GM12875 (cell line): ENCODE measurements at regions not wholly inside any gene's neighbourhood (a gene's known extent, or its start where the extent isn't known, plus 50 kb on each side); places are given as distances from the start of the nearest gene placed in this dataset.
"Not testable (repeated sequence)": the region's sequence is repeated elsewhere in the genome, so short reads cannot be mapped to it uniquely, and the experiment has no call there.

Experiments
- H3K4me3 ChIP-seq: one replicate; pipeline ENCODE4 v1.5.1; 2011; ENCODE audit warnings: low read depth, low read length, control low read depth
- TF ChIP-seq, protein P1 (sequence below): IDR thresholded peaks from 2 replicates; pipeline ENCODE4 v1.5.1; 2011; ENCODE audit warnings: low read depth, mild to moderate bottlenecking, control low read depth, inconsistent platforms, low read length, moderate library complexity, borderline replicate concordance; ENCODE audit not compliant: insufficient read depth

DNA sequence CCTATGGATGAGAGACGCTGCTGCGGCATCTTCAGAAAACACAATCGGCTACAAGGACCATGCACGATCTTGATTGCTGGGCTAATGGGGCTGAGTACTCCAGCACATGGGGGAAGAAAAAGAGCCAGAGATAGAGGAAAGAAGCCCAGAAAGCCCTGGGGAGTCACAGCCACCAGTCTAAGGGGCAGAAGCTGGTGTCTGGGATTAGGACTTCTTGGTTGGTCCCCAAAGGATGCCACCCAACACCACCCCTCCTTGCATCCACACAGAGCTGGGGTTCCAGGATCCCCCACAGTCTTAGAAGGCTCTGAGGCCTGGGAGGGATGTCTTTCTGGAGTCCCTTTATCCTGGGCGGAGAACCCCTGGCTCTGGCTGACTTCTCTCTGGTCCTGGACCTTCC lies 98.4 kb upstream of the TARDBP start:
- no peak overlapping the region for H3K4me3 ChIP-seq
- TF ChIP-seq, protein P1, sequence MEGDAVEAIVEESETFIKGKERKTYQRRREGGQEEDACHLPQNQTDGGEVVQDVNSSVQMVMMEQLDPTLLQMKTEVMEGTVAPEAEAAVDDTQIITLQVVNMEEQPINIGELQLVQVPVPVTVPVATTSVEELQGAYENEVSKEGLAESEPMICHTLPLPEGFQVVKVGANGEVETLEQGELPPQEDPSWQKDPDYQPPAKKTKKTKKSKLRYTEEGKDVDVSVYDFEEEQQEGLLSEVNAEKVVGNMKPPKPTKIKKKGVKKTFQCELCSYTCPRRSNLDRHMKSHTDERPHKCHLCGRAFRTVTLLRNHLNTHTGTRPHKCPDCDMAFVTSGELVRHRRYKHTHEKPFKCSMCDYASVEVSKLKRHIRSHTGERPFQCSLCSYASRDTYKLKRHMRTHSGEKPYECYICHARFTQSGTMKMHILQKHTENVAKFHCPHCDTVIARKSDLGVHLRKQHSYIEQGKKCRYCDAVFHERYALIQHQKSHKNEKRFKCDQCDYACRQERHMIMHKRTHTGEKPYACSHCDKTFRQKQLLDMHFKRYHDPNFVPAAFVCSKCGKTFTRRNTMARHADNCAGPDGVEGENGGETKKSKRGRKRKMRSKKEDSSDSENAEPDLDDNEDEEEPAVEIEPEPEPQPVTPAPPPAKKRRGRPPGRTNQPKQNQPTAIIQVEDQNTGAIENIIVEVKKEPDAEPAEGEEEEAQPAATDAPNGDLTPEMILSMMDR = no peak

DNA sequence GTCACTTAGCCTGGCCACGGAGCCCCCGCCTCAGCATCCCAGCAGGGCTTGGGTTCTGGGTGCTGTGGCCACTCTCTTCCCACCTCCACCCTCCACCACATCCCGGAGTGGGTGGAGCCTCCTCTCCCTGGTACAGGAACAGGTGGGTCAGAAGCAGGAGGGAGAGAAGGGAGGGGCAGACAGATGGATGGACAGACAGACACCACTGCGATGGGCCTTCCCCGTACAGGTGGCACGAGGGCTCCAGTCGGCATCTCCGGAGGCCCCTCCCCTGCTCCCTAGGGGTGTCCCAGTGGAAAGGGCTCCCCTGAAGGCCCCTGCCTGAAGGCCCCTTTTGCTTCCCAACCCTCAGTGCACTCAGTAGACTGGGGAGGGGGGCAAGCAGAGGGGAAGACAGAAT lies 96.9 kb upstream of the TARDBP start:
- TF ChIP-seq, protein P1 = no peak
- H3K4me3 ChIP-seq = no peak overlapping the region

DNA sequence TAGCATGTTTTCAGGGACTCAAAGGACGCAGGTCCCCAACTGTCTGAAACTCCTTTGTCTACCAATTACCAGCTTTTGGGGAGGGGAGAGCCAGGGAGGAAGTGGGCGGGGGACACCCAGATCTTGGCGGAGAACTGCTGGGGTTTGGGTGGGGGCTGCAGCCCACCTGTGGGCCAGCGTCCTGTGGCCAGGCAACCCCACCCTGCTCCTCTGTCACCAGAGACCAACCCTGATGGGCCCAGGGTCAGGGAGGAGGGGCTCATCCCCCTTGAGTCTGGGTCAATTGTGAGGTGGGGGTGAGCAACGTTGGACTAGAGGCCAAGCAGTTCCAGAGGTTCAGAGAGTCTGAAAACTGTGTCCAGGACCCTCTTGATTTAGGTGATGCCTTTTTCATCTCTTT lies 96.1 kb upstream of the TARDBP start:
- TF ChIP-seq, protein P1 = no peak
- H3K4me3 ChIP-seq = no peak overlapping the region

- TF ChIP-seq, protein P1 = no peak
- H3K4me3 ChIP-seq = no peak overlapping the region
Observed at GRCh38 chr1:10916991-10917390, 95.5 kb upstream of the TARDBP start.

GRCh38 chr1:10917513-10918454 lies 94.7 kb upstream of the TARDBP start:
- TF ChIP-seq, protein P1 = no peak
- no peak overlapping the region for H3K4me3 ChIP-seq

GRCh38 chr1:10918531-10918930 lies 93.9 kb upstream of the TARDBP start:
- TF ChIP-seq, protein P1 = no peak
- H3K4me3 ChIP-seq = no peak overlapping the region

DNA sequence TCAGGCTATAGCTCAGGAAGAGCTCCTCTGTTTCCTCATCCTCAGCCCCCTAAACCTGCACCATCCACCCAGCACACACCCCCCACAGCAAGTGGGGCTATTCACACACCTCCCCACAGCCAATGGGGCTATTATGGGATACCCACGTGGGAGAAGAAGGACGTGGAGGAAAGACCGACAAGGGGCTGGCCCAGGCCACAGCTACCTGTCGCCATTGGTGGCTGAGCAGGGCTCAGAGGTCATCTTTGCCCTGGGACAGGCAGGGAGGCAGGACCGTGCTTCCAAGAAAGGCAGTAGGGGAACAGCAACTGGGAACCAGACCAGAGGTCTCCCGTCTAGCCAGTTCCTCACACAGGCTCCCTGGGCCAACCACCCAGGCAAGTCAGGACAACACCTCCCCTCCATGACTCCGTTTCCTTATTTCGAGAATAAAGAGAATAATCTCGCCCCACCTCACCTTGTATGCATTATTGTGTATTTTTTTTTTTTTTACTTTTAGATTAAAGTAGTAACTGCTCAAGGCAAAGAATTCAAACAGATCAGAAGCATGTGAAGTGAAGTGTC lies 92.3 kb upstream of the TARDBP start:
- no peak overlapping the region for H3K4me3 ChIP-seq
- TF ChIP-seq, protein P1 = no peak

- H3K4me3 ChIP-seq = not testable (repeated sequence)
Observed at GRCh38 chr1:10922315-10923060, 90.0 kb upstream of the TARDBP start.
